GM21723 (cell line): ENCODE measurements at regions not wholly inside any gene's neighbourhood (a gene's known extent, or its start where the extent isn't known, plus 50 kb on each side); places are given as distances from the start of the nearest gene placed in this dataset.

Experiments
- ATAC-seq: cut with Tn5 transposase; IDR thresholded peaks from one replicate; pipeline ENCODE4 v1.9.1; 2021; ENCODE audit warnings: mild to moderate bottlenecking, moderate library complexity; ENCODE audit not compliant: unreplicated experiment

DNA sequence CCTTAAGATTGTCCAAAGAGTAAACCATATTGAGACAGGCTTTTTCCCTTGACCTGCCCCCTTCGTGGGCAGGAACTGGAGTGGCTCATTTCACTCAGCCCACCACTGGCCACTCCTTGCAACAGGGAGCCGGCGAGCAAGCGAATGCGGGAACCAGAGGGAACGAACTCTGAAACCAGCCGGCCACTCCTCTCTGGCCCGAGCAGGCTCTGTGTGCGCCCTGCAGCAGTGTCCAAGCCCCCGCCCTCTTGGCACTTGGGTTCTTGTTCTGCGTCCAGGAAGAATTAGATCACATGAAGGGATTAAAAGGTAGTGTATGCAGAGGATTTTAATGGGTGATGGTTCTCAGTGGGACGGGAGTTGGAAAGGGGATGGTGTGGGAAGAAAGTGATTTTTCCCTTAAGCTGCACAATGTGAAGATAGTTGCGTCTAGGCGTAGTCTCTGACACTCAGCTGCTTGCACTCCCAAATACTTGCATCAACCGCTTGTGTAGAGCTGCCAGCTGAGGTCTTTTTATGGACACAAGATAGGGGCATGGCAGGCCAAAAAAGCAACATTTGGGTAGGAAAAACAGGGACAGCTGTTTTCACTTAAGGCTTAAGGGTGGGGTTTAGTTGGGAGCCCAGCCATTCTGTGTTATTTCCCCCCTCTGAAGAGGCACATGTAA is 1209.7 kb upstream of the PCDH20 start:
- ATAC-seq = no peak

DNA sequence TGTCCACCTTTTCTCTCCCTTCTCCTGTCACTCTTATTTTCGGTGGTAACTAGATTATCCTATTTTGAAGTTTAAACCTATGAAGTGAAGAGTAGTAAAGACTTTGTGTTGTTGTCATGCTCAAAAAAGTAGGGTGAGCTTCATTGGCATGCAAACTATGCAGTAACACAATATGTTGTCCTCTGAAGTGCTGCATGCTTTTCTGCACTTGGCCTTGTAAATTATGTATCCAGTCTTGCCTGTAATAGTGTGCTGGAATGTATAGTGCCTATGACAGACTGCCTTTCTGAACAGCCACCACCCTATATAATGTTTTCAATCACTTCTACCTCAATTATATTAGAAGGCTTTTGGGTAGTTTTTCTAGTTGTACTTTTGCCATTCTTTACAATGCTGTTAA is 1198.2 kb upstream of the PCDH20 start:
- no peak for ATAC-seq

DNA sequence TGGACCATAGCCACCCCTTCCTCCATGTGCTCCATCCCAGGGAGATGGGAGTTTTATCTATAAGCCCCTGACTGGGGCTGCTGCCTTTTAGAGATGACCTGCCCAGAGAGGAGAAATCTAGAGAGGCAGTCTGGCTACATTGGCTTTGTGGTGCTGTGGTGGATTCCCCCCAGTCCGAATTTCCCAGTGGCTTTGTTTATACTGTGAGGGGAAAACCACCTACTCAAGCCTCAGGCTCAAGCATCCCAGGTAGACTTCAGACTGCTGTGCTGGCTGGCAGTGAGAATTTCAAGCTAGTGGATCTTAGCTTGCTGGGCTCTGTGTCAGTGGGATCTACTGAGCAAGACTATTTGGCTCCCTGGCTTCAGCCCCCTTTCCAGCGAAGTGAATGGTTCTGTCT is 1195.7 kb upstream of the PCDH20 start:
- ATAC-seq = no peak

DNA sequence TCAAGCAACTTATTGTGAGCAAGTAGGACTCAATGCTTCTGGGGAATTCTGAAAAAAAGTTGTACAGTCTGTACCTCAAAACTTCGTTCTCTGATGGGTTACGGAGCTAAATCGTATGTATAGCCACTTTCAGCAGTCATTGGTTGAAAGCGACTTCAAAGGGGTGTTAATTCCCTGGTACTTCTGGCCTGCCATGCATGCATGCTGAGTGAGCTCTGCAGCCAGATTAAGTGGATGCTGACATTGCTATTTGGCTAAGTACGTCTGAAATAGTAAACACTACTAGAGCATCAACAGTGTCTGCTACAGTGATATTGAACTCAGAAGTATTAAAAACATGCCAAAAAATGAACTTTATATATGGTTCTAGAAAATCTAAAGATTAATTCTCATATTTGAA is 1183.1 kb upstream of the PCDH20 start:
- ATAC-seq = no peak

DNA sequence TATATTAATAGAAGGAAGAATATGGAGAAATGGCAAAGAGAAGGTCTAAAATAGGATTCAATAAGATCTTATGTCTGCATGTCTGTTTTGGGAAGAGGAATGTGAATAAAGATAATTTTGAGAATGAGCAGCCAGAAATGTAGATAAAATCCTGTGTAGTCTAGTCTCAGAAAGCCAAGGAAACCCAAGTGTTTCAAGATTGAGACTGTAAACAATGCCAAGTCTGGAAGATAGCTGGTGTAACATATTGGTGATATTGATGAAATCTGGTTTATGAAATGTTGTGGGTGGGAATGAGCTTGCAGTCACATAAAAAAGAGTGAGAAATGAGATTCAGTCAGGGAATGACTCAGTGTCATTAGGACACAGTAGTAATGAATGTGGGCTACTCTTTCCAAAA is 1180.3 kb upstream of the PCDH20 start:
- no peak for ATAC-seq

DNA sequence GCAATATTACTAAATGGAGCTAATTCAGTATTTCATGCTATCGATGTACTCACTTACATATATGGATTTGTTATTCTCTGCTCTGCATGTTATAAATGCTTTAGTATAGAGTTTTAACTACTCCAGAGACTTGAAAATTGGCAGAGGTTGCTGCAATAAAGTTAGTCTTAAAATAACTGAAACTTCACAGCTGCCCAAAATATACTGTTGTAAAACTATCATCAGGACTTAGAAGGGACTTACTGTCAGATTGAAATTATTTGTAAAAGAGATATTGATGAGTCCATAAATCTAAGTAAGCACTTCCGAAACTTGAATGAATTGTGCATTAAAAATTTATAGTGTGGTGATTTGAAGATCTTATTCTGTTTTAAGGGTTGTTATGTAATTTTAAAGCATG is 1178.2 kb upstream of the PCDH20 start:
- ATAC-seq = no peak

DNA sequence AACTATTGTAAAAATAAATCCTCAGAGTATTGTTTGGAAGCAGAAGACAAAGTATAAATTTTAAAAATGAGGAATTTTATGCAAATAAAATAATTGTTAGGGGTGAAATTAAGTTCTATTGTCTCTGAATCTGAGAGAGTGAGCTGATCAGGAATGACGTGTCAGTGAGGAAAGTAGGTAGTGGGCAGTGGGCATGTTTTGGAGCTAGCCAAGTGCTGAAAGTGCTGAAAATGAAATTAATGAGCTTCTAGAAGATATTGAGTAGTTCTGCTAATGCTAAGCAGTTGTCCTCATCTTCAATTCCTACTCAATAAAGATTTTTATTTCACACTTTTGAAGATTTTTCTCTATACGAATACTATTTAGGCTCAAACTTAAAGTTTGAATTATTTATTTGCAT is 1167.8 kb upstream of the PCDH20 start:
- ATAC-seq = no peak

DNA sequence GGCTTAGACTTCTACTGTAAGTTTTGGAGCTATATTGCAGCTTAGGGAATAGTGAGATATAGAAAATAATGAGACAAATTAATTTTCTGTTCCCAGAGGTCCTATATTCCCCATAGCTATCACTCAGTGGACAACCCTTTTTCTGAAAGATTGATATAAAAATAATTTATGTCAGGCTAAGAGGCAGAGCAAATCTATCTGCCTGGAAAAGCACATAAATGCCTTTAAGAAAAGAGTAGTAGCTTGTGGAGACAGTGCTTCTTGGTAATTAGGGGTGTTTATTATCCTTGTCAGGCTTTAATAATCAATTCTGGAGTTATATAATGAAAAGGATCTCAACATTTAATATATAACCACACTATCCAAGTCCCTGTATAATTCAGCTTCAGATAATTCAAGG is 1162.8 kb upstream of the PCDH20 start:
- ATAC-seq = no peak

DNA sequence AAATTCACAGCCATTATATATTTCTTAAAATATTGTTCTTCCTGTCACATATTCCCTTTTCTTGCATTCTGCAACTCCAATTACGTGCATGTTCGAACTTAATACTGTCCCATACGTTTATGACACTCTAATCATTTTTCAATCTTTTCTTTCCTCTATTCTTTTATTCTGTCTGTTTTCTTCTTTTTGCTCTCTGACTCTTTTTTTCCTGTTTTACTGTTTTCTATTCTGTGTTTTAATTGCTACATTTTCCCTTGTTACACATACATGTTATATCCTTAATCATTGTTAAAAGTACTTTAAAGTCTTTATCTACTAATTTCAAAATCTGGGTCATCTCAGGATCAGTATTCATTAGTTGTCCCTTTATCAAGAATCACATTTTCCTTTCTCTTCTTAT is 1149.1 kb upstream of the PCDH20 start:
- ATAC-seq = no peak

DNA sequence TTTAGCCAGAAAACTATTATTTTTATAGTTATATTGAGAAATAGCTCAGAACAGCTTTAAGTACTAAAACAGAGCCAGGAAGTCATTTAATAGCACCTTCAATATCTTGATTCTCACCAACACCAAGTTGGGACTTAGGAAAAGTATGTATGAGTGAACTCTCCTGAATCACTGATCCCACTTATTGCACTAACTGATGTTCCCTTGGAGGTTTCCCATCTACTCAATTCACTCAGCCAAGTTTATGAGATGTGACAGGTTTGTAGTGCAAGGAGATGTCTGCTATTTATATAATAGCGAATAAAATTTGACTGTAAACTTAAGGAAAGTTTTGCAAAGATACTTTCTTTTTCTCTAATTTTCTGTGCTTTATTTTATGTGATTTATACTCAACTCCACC is 1147.6 kb upstream of the PCDH20 start:
- no peak for ATAC-seq

DNA sequence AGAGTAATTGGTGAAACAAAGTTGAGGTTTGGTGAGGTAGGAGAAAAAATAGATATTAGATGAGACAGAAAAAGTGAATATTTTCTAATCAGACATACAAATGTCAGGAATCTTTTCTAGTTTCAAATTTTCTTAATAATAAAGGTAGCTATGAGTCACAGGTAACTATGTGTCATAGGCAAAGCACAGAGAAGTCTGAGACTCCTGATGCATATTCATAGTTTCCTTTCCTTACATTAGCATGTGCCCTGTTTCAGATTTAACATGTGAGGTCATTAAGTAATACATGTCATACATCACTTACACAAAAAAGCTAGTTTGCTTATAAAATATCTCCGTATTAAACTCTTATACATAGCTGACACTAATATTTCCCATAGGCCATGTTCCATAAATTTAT is 1141.3 kb upstream of the PCDH20 start:
- ATAC-seq = no peak

DNA sequence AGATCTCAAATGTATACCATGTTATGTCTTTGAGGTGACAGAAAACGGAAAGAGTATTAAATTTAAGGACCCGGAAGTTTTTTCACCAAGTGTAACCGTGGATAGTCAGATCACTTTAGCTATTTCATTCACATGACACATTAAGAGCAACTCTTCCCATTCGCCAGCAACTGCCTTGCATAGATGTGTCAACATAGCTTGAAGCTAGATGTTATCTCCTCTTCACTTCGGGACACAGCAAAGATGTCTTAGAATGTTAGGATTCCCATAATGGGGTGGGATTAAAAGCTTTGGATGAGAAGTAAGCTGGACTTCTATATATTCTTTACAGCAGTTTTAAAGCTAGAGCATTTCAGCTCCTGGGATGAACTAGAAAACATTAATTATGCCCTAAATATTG is 1135.9 kb upstream of the PCDH20 start:
- ATAC-seq = no peak

DNA sequence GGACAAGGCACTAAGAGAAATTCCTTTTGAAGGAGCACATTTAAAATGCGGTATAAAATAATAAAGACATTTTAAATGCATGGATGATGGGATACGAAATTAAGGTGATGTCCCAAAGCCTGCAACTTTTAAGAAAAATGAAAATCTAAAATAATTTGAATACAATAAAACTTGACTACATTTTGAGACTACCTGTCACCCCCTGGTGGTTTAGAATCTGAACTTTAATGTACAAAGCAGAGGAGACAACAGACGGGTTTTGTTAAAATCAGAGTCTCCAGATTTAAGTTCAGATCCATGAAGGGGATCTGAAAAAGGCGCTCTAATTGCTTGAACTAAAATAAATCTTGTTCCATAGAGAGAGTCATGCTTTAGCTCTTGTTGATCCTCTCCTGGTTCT is 1129.3 kb upstream of the PCDH20 start:
- no peak for ATAC-seq

DNA sequence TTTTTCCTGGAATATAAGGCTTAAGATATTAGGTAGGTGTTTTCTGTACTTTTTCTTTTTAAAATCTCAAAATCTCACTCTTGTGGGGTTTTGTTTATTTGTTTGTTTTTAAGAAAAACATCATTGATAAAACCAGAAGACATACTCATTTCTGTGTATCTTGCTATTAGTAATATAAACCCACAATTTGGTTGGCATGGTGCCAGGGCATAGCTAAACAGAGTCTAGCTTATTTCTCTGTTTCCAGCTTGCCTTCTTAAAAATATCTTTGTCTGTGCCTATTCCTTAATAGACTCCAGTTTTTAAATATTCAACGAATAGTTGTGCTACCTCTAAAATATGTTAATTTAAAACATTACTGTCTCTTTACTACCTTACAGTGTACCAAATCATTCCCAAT is 1121.9 kb upstream of the PCDH20 start:
- no peak for ATAC-seq

DNA sequence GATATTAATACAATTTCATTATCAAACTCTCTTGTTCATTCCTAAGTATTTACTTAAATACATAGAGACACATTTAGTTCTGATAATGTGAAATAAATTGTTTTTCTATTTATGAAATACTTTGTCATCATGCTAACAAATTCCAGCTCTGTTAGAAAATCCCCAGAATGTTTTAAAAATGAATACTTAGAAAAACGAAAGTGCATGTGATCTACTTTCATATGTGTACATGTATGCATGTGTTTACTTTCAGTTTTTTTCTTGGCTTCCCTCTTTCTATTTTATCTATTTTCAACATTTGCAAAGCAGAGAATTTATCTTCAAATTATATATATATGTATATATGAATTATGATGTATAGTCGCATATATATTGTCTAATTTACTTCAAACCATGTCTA is 1110.0 kb upstream of the PCDH20 start:
- ATAC-seq = no peak

DNA sequence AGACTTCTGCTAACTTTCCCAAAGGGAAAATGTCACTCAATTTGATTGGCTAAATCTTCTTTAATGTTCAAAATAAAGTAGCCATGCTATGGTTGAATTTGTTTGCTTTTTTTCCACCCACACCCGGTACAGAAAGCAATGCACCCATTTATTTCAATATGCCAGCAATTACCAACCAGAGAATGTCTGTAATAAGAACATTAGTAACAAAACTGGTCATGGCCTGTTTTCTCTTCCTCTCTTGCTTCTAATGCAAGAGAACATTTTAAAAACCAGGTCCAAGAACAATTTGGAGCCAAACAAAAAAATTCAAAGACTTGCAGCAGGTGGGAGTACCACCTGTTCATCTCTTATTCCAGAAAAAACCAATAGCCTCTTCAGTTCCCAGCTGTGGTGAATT is 1108.8 kb upstream of the PCDH20 start:
- ATAC-seq = peak; percentile 42

DNA sequence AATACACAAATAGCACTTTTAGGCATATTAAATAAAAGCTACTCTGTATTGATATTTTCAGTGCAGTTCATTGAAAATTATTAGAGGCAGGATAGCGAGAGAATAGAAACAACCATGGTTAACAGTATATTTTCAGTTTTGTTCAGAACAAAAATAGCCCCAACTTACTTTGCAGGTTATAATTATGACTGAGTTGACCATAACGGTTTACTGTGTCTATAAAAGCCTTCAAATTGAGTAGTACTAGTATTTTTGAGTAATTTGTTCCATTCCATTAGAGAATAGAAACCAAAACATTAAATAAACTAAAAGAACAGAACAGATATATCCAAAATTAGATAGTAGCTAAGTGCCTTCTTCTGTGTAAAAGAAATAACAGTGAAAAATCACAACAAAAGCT is 1108.4 kb upstream of the PCDH20 start:
- ATAC-seq = peak; percentile 79

DNA sequence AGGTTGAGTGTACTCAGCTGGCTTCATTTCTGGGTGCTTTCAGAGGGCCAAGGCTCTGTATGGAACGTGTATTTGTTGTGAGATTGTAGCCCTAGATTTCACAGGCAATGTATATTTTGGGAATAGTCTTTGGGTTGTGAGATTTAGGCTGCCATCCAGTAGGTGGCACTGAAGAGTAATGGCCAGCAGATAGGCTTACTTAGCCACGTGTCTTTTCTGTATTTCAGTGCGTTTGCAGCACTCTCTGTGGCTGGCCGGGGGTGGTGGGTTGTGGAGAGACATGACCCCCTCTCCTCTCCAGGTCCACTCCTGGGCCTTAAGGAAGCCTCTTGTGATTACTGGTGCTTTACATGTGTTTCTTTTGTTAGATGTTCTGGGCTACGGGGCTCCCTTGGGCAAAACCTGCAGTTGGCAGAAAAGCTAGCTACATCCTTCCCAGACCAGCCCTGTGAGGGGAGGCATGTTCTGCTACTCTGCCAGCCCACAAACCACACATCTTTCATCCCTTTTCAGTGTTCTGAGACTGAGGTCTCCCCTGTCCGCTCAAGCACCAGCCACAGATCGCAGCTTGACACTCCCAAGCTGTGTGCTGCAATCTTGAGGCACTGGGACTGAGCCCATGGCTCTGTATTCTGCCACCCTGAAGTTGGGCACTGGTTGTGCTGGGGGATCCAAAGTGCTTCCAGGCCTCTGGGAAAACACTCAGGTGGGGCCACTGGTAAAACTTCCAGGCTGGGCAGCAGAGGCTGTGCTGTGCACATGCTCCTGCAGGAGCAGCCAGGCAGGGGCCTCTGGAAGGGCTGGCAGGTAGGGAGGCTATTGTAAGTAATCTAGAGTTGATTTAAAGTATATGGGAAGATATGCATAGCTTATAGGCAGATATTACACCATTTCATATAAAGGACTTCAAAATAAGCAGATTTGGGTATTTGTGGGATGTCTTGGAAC is 1096.8 kb upstream of the PCDH20 start:
- ATAC-seq = peak; percentile 92

DNA sequence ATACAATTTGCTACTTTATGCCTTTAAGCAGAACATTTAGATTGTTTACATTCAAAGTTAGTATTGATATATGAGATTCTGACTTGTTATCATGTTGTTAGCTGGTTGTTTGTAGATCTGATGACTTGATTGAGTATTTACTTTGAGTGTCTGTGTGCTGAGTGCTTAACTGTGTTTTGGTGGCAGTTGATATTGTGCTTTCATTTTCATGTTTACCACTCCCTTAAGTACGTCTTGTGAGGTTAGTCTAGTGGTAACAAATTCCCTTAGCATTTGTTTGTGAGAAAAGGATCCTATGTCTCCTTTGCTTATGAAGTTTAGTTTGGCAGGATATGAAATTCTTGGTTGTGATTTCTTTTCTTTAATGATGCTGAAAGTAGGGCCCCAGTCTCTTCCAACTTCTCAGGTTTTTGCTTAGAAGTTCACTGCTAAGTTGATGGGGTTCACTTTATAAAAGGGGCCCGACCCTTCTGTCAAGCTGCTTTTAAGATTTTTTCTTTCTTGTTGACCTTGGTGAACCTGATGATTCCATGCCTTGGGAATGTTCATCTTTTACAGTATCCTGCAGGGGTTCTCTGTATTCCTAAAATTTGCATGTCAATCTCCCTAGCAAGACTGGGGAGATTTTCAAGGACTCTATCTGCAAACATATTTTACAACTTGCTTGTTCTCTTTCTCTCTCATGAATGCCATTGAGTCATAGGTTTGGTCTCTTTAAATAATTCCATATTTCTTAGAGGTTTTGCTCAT is 1095.4 kb upstream of the PCDH20 start:
- no peak for ATAC-seq

DNA sequence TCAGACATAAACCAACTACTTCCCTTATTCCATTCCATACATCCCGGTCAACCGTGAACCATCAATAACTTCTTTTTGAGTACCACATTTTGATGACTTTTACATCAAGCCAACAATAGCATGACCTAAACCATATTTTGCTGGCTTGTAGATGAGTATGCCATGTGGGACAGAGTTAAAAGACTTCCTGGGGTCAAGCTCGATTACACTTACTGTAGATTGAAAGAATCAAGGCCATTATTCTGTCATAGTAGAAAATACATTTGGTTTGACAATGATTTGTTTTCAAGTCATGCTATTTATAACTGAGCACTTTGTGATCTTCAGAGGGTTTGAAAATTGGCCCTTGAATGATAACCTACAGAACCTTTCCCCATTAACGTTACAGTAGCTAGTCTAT is 1086.9 kb upstream of the PCDH20 start:
- no peak for ATAC-seq

DNA sequence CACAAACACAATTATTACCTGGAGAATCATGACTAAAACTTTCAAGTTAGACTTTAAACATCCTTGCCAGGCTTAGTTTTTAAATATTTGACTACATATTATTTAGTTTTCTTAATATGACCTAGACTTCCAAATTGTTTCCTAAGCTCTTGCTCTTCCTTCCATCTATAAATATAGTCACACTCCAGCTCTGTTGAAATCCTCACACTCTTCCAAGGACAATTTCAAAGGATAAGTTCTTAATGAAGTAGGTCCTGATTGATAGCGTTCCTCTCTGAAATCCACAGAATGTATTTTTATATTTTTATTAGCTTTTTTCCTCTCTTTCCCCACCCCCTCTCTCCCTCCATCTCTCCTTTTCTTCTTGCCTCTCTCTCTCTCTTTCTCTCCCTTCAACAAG is 1074.1 kb upstream of the PCDH20 start:
- no peak for ATAC-seq

DNA sequence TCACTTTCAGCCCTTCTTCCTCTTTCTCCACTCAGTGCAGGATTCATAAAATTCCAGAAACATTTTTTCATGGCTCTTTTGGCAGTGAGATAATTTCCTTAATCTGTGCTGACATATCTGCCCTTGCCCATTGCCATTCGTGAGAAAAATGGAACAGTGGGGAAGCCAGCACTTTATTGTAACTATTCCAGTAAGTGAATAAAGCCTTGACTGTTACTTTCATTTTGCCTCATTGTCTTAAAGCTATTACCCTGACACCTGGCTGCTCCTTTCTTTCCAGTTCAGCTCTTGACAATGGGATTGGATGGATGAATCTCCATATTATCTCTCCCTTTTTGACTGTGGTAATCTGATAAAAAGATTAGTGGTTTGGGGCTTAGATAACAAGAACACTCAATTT is 1068.1 kb upstream of the PCDH20 start:
- ATAC-seq = no peak
